HepG2 (cell line): ENCODE measurements at regions not wholly inside any gene's neighbourhood (a gene's known extent, or its start where the extent isn't known, plus 50 kb on each side); places are given as distances from the start of the nearest gene placed in this dataset.

Source experiments
- ATAC-seq: fragments of 200-7000 bp; cut with Tn5 transposase; 3 replicates; pipeline ENCODE4 v1.9.1; 2020; ENCODE audit warnings: mild to moderate bottlenecking, moderate library complexity
- BruUV-seq: library from RNA; stranded (reverse); fragments of 400-500 nt; replicated peaks from 2 replicates; lab custom pipeline; 2021; lab: Mats Ljungman, UMichigan
- CTCF ChIA-PET: fragments of 300-600 bp; formaldehyde crosslinking; extraction: SDS; loops from one replicate; lab custom pipeline; 2021; ENCODE audit warnings: low total read pairs, inconsistent platforms, low intra/inter-chr PET ratio; lab: Yijun Ruan, JAX
- POLR2A ChIA-PET: fragments of 350-600 bp; sonication (Branson Sonifier 250); formaldehyde crosslinking; loops from one replicate; lab custom pipeline; 2020; ENCODE audit warnings: antibody characterized with exemption, inconsistent platforms; lab: Yijun Ruan, JAX
- DNase-seq: peaks from one replicate; pipeline ENCODE4 v3.0.0-alpha.2; 2015; ENCODE audit warnings: low spot score
- FAIRE-seq: peaks from 3 replicates; lab custom pipeline; 2011; peaks lifted over from hg19 to GRCh38; lab: Jason Lieb, UNC
- H2AFZ ChIP-seq: one replicate; pipeline ENCODE4 v1.6.1; 2011; ENCODE audit warnings: low read length, inconsistent platforms
- H3K27ac ChIP-seq: fragments of 300-600 bp; 3 replicates; pipeline ENCODE4 v1.8.0; 2011; ENCODE audit warnings: mixed run types, mild to moderate bottlenecking, mixed read lengths, low read length, inconsistent platforms; ENCODE audit not compliant: insufficient read depth; ENCODE audit errors: extremely low read length
- H3K27me3 ChIP-seq, 2 experiments: fragments of 200-600 bp in 1 of 2; 2 replicates in 1 of 2; 3 replicates in 1 of 2; pipeline versions ENCODE4 v1.6.0 to v1.8.0; 2011; ENCODE audit warnings: low read length in 2 of 2, mild to moderate bottlenecking in 2 of 2, moderate library complexity in 2 of 2, inconsistent platforms in 1 of 2; ENCODE audit not compliant: insufficient read depth in 2 of 2, control insufficient read depth in 1 of 2
- H3K36me3 ChIP-seq, 2 experiments: fragments of 200-600 bp in 1 of 2; replicated peaks in 1 of 2; 2 replicates in 1 of 2; 3 replicates in 1 of 2; pipeline versions ENCODE4 v1.5.1 to v1.8.0; 2011; ENCODE audit warnings: low read length in 2 of 2, inconsistent platforms in 1 of 2; ENCODE audit not compliant: insufficient read depth in 2 of 2, control insufficient read depth in 1 of 2
- H3K4me1 ChIP-seq: 2 replicates; pipeline ENCODE4 v1.5.1; 2012; ENCODE audit warnings: low read length, inconsistent platforms; ENCODE audit not compliant: insufficient read depth
- H3K4me2 ChIP-seq: 2 replicates; pipeline ENCODE4 v1.6.0; 2011; ENCODE audit warnings: low read depth, low read length, inconsistent platforms
- H3K4me3 ChIP-seq, 3 experiments: fragments of 200-600 bp in 1 of 3; sonication (generic), shearing (Covaris generic) in 1 of 3; replicated peaks in 1 of 3; 2 replicates each; pipeline ENCODE4 v1.5.1; 2011 to 2016; ENCODE audit warnings: low read length in 3 of 3, inconsistent platforms in 2 of 3, low read depth in 2 of 3, mild to moderate bottlenecking in 2 of 3, control low read depth in 1 of 3, mixed read lengths in 1 of 3; ENCODE audit not compliant: insufficient read depth in 1 of 3
- H3K79me2 ChIP-seq: one replicate; pipeline ENCODE4 v1.6.1; 2011; ENCODE audit warnings: low read length, inconsistent platforms; ENCODE audit not compliant: insufficient read depth
- H3K9ac ChIP-seq: 2 replicates; pipeline ENCODE4 v1.6.0; 2011; ENCODE audit warnings: mild to moderate bottlenecking, low read depth, low read length, inconsistent platforms; ENCODE audit not compliant: insufficient read depth
- H3K9me3 ChIP-seq: 2 replicates; pipeline ENCODE4 v1.5.1; 2012; ENCODE audit warnings: mild to moderate bottlenecking, low read length
- H4K20me1 ChIP-seq: 2 replicates; pipeline ENCODE4 v1.6.0; 2011; ENCODE audit warnings: inconsistent platforms, mild to moderate bottlenecking, low read length, moderate library complexity; ENCODE audit not compliant: insufficient read depth
- CBX5 ChIP-seq: sonication (generic); formaldehyde crosslinking; IDR thresholded peaks from 2 replicates; pipeline ENCODE4 v1.4.0; 2020; ENCODE audit warnings: missing genetic modification reagents, borderline replicate concordance
- CEBPB ChIP-seq: IDR thresholded peaks from 2 replicates; pipeline ENCODE4 v1.6.1; 2011; ENCODE audit warnings: low read depth, low read length, improper control_type of control experiment, borderline replicate concordance
- CEBPG ChIP-seq: IDR thresholded peaks from 2 replicates; pipeline ENCODE4 v1.6.1; 2016
- FOSL2 ChIP-seq: sonication (generic); formaldehyde crosslinking; IDR thresholded peaks from 2 replicates; pipeline ENCODE4 v1.4.0; 2020; ENCODE audit warnings: missing genetic modification reagents
- ZBTB39 ChIP-seq: sonication (generic); formaldehyde crosslinking; IDR thresholded peaks from 2 replicates; pipeline ENCODE4 v1.5.0; 2020; ENCODE audit warnings: missing genetic modification reagents
- ZNF292 ChIP-seq: sonication (generic); formaldehyde crosslinking; IDR thresholded peaks from 2 replicates; pipeline ENCODE4 v1.8.1; 2022; ENCODE audit warnings: mild to moderate bottlenecking, low read depth, missing genetic modification reagents, borderline replicate concordance
- WGBS: methylation state at CpG from one replicate; pipeline ENCODE4 v1.1.6; 2017; ENCODE audit warnings: low lambda C conversion rate; 5-methylcytosine and 5-hydroxymethylcytosine counted together
- in situ Hi-C: cut with HindIII; loops from 2 replicates; pipeline ENCODE4 v1.10.0; 2017; ENCODE audit warnings: low pct_unique_long_range_greater_than_20kb; ENCODE audit not compliant: extremely low pct_ligation_motif_present
- intact Hi-C: fragments of 100-400 bp; cut with micrococcal nuclease; formaldehyde crosslinking; loops from one replicate; pipeline ENCODE4 v1.10.0; 2022; ENCODE audit not compliant: unreplicated experiment
- TF ChIP-seq, protein P1 (sequence below): conservative IDR thresholded peaks from 2 replicates; pipeline ENCODE4 v1.6.1; 2018; ENCODE audit warnings: missing genetic modification reagents

DNA sequence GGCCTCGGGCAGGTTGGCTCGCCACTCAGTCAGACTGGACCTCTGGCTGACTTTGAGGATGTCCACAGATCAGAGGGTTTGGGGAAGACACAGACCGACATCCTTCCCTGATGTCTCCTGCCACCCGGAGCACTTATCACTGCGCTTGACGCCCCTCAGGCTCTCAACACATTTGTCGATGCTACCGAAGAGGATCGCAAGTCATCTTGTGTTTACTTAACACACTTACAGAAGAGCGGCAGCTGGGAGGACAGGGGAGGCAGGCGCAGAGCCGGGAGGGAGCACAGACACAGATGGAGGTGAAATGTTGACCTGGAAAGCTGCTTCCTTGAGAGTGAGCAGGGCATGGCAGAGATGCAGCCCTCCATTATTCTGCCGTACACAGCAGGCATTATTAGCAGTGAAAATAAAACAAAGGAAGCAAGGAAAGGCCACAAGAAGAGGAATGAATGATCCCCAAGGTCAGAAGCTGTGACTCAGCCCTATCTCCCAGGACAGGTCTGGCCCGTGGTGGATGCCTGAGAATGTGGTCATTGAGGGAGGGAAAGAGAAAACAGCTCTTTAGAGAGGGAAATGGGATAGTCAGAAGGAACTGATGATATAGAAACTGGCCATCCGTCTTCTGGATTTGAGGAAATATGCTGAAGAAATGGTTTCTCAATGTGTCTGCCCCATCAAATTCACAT is 549.5 kb upstream of the ARGLU1 start:
- ChIA-PET CTCF (no interaction called here), POLR2A (no interaction called here)
- H4K20me1 ChIP-seq: no peaks in the 10 kb centered on the region
- no TSS peak for BruUV-seq
- no peak for FAIRE-seq
- H3K9ac ChIP-seq: no peak overlapping the region
- no peaks in the 10 kb centered on the region for H3K9me3 ChIP-seq
- no peak for ATAC-seq
- H3K27me3 ChIP-seq: no peaks in the 10 kb centered on the region
- no peaks in the 10 kb centered on the region for H3K79me2 ChIP-seq
- H2AFZ ChIP-seq: no peak overlapping the region
- peaks cover 45% of the 10 kb centered on the region for H3K4me1 ChIP-seq
- peak; percentile 2 for DNase-seq
- intact Hi-C loops: no loop called here
- TF ChIP-seq, protein P1, sequence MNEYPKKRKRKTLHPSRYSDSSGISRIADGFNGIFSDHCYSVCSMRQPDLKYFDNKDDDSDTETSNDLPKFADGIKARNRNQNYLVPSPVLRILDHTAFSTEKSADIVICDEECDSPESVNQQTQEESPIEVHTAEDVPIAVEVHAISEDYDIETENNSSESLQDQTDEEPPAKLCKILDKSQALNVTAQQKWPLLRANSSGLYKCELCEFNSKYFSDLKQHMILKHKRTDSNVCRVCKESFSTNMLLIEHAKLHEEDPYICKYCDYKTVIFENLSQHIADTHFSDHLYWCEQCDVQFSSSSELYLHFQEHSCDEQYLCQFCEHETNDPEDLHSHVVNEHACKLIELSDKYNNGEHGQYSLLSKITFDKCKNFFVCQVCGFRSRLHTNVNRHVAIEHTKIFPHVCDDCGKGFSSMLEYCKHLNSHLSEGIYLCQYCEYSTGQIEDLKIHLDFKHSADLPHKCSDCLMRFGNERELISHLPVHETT (CRISPR knock-in tag): no peak
- TF ChIP-seq FOSL2 (CRISPR knock-in tag): 0 out of 2 replicates have a peak, but pooled peaks have one; percentile 18
- H3K4me3 ChIP-seq: no peak overlapping the region
- 94% methylated on average over 13 of the region's 15 CpGs for WGBS
- no peak overlapping the region for H3K27ac ChIP-seq
- in situ Hi-C loops: loop anchor here (10.0 kb wide), 1 partner anchor 583 kb away; the partner anchor contains the start of gene EFNB2
- no peak overlapping the region for H3K4me2 ChIP-seq
- H3K36me3 ChIP-seq: no peaks in the 10 kb centered on the region

- H3K9me3 ChIP-seq: peaks cover 16% of the 10 kb centered on the region
- TF ChIP-seq ZBTB39 (CRISPR knock-in tag): no peak
- peak; percentile 49 for TF ChIP-seq CEBPG (CRISPR knock-in tag)
- TF ChIP-seq CBX5 (CRISPR knock-in tag): no peak
- TF ChIP-seq ZNF292: no peak
- peak; percentile 58; the same call in 1 of the 2 replicates for TF ChIP-seq CEBPB
- H3K27ac ChIP-seq: no peak overlapping the region
- H3K4me2 ChIP-seq: no peak overlapping the region
- CTCF ChIA-PET: no interaction called here
- intact Hi-C loops: no loop called here
- H3K27me3 ChIP-seq: no peaks in the 10 kb centered on the region
- DNase-seq: no peak
- H3K79me2 ChIP-seq: no peaks in the 10 kb centered on the region
- H4K20me1 ChIP-seq: no peaks in the 10 kb centered on the region
- H3K4me1 ChIP-seq: peaks cover 9% of the 10 kb centered on the region; the same call in 1 of the 2 replicates
- WGBS: 0% methylated on average over 1 of the region's 1 CpG
- POLR2A ChIA-PET: no interaction called here
- no peak overlapping the region for H3K9ac ChIP-seq
- no peak for ATAC-seq
- no peaks in the 10 kb centered on the region for H3K36me3 ChIP-seq
- in situ Hi-C loops: loop anchor here (10.0 kb wide), 1 partner anchor 579 kb away; the partner anchor contains the start of gene EFNB2
- no peak overlapping the region for H3K4me3 ChIP-seq
- BruUV-seq: no TSS peak
- FAIRE-seq: no peak
- no peak overlapping the region for H2AFZ ChIP-seq
Measured at GRCh38 chr13:107113387-107113786, 545.5 kb upstream of the ARGLU1 start.
